ENCODE measurements at regions not wholly inside any gene's neighbourhood (a gene's known extent, or its start where the extent isn't known, plus 50 kb on each side); places are given as distances from the start of the nearest gene placed in this dataset.

GRCh38 chr15:100707229-100707628, 104.8 kb downstream of the ASB7 start:
- no peak for TF ChIP-seq POLR2A (IDR thresholded peaks at IDR 0.05; ENCODE audit: extremely low read depth, insufficient read length)
- TF ChIP-seq MYC (IDR thresholded peaks at IDR 0.05; ENCODE audit: low read depth, low read length): no peak
- no peak for TF ChIP-seq CTCF (IDR thresholded peaks at IDR 0.05; ENCODE audit: low read depth, low read length)
